Fibroblast of lung (primary cell): ENCODE measurements at regions not wholly inside any gene's neighbourhood (a gene's known extent, or its start where the extent isn't known, plus 50 kb on each side); places are given as distances from the start of the nearest gene placed in this dataset.

ENCODE experiments used
- CTCF ChIP-seq, 2 donors: IDR thresholded peaks in 1 of 2; conservative IDR thresholded peaks in 1 of 2; 1 replicate in 1 of 2; 2 replicates in 1 of 2; pipeline ENCODE4 v1.5.1; 2011 to 2012; ENCODE audit warnings: low read length in 2 of 2, control low read depth in 1 of 2, inconsistent platforms in 1 of 2, low read depth in 1 of 2, mild to moderate bottlenecking in 1 of 2
- EZH2 ChIP-seq: IDR thresholded peaks from 2 replicates; pipeline ENCODE4 v1.5.1; 2012; ENCODE audit warnings: low read length, control low read depth, mild to moderate bottlenecking; ENCODE audit errors: missing control alignments

- TF ChIP-seq CTCF (conservative IDR thresholded peaks at IDR 0.05 in 1 of 2, IDR thresholded peaks at IDR 0.05 in 1 of 2; ENCODE audit: low read depth in 1 of 2, low read length in 2 of 2) (no peak), EZH2 (no peak)
Measured at GRCh38 chr18:38402509-38402908, 836.9 kb upstream of the CELF4 start.
